ENCODE measurements at regions not wholly inside any gene's neighbourhood (a gene's known extent, or its start where the extent isn't known, plus 50 kb on each side); places are given as distances from the start of the nearest gene placed in this dataset.

- FAIRE-seq = no peak
- no peak for DNase-seq (ENCODE audit: insufficient read length, low spot score)
- TF ChIP-seq CTCF (IDR thresholded peaks at IDR 0.05; ENCODE audit: insufficient read depth, missing control alignments) = no peak
Measured at GRCh38 chr3:59117396-59117795, 67.6 kb upstream of the CFAP20DC start.

GRCh38 chr3:59116233-59116537, 66.4 kb upstream of the CFAP20DC start:
- TF ChIP-seq CTCF (IDR thresholded peaks at IDR 0.05; ENCODE audit: insufficient read depth, missing control alignments) = no peak
- DNase-seq (ENCODE audit: insufficient read length, low spot score) = no peak
- FAIRE-seq = no peak

GRCh38 chr3:59115364-59116232, 65.8 kb upstream of the CFAP20DC start:
- FAIRE-seq (no peak), DNase-seq (ENCODE audit: insufficient read length, low spot score) (no peak)
- no peak for TF ChIP-seq CTCF (IDR thresholded peaks at IDR 0.05; ENCODE audit: insufficient read depth, missing control alignments)

- TF ChIP-seq CTCF (IDR thresholded peaks at IDR 0.05; ENCODE audit: insufficient read depth, missing control alignments) = no peak
- no peak for DNase-seq (ENCODE audit: insufficient read length, low spot score)
- FAIRE-seq = no peak
Measured at GRCh38 chr3:59107856-59108815, 58.3 kb upstream of the CFAP20DC start.

- TF ChIP-seq CTCF (IDR thresholded peaks at IDR 0.05; ENCODE audit: insufficient read depth, missing control alignments) = no peak
- DNase-seq (ENCODE audit: insufficient read length, low spot score) (no peak), FAIRE-seq (no peak)
Measured at GRCh38 chr3:59106085-59106648, 56.3 kb upstream of the CFAP20DC start.

- DNase-seq (ENCODE audit: insufficient read length, low spot score) (no peak), FAIRE-seq (no peak)
- TF ChIP-seq CTCF (IDR thresholded peaks at IDR 0.05; ENCODE audit: insufficient read depth, missing control alignments) = no peak
Measured at GRCh38 chr3:59103552-59103951, 53.7 kb upstream of the CFAP20DC start.

Measured in D721Med (cell line).